GOT3 (cell line): ENCODE measurements at regions not wholly inside any gene's neighbourhood (a gene's known extent, or its start where the extent isn't known, plus 50 kb on each side); places are given as distances from the start of the nearest gene placed in this dataset.
"Not testable (repeated sequence)": the region's sequence is repeated elsewhere in the genome, so short reads cannot be mapped to it uniquely, and the experiment has no call there.

ENCODE experiments used
- DNase-seq: peaks from one replicate; lab custom pipeline; 2025; ENCODE audit warnings: mixed read lengths; lab: John Stamatoyannopoulos, UW

GRCh38 chr2:136284226-136285119, 166.5 kb upstream of the CXCR4 start:
- DNase-seq: no peak

DNA sequence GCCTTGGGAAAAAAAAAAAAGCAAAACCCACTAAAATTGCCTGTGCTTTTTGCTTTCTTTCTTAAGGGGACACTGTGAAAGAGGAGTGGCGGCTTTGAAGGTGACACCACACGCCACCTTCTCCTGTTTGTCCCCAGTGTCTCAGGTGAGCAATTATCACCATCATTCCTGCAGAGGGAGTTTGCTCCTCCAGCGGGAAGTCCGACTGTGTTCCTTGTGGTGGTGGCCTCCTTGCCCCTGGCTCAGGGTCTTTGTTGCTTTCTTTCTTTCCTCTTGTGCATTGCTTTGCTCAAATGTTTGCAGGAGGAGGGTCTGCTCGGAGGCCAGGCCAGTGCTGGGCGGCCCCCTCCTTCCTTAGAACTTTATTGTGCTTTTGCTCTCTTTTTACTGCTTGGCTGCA, 164.3 kb upstream of the CXCR4 start:
- no peak for DNase-seq

GRCh38 chr2:136281281-136282114, 163.5 kb upstream of the CXCR4 start:
- no peak for DNase-seq

- DNase-seq: not testable (repeated sequence)
Observed at GRCh38 chr2:136266346-136266745, 148.4 kb upstream of the CXCR4 start.

DNA sequence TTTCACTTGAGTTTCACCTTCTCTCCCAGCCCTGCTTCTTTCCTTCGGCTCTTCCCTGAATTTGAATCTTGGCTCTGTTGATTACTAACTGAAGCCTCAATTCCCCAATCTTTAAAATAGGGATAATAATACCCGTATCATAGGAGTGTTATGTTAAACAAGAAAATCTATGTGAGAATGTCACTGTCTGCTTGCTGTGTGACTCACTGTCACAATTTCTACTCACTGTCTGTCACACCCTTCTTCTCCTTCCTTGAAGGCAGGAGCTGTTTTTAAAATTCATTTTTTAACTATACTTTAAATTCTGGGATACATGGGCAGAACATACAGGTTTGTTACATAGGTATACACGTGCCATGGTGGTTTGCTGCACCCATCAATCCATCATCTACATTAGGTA, 141.6 kb upstream of the CXCR4 start:
- DNase-seq: no peak

DNA sequence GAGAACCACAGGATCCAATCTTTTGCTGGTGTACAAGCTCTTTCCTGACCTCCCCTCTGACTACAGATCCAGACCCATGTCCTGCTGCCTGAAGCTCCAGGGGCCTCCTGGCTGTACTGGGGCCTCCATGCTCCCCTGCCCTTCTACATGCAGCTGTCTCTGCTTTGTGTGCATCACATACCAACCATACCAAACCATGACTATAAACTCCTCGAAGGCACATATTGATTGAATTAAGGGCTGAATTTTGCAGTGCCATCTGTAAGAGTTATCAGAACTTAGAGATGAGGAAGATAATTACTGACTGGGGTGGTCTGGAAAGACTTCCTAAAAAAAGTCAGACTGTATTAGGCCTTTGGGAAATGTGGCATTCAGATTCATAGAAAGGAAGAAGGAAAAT, 139.9 kb upstream of the CXCR4 start:
- DNase-seq: no peak

- no peak for DNase-seq
Observed at GRCh38 chr2:136255648-136256461, 137.9 kb upstream of the CXCR4 start.

DNA sequence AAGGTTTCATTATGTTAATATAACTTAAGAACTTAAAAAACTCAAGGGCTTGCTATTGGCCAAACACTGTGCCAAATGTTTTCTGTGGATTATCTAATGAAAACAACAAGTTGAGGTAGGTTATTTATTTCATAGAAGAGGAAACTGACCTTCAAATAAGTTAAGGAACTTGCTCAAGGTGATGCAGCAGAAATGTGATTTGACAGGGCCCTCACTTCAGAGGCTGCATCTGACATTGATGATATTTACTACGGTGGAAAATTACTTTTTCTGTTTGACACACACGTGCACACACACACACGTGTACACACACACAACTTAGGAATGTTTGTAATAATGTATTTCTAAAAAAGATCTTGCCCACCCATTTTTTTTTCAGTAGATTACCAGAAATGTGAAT, 137.2 kb upstream of the CXCR4 start:
- no peak for DNase-seq

GRCh38 chr2:136254681-136255080, 136.7 kb upstream of the CXCR4 start:
- DNase-seq: no peak

DNA sequence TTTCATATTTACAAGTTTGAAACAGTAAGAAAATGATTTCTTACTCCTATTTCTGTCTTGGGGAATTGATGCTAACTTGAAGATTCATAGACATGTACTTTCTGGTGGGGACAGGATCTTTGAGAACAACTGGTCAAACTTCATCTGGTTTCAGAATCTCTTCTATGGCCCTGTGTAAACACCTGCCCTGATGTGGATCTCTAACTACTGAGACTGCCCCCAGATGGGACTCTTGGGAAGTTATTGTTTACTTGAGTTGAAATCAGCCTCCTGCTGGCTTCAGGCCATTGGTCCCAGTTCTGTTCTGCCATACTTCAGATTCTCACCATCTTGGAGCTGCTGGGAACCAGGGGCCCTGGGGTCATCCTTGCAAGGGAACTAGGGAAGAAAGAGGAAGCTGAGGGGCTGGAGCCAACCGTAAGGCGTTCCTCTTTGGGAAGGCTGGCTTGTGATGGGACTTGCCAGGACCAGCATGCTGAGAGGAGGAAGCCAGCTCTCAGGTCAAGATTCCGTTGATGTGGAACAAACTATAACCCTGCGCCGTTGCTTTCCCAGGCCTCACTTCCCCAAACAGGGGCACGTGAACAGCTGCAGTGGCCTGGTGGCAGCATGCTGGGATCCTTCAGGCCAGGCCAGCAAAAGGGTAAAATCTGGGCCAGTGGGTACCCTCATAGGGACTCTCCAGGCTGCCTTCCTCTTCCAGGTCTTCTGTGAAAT, 135.5 kb upstream of the CXCR4 start:
- DNase-seq: no peak

GRCh38 chr2:136251885-136252585, 134.1 kb upstream of the CXCR4 start:
- DNase-seq: no peak

DNA sequence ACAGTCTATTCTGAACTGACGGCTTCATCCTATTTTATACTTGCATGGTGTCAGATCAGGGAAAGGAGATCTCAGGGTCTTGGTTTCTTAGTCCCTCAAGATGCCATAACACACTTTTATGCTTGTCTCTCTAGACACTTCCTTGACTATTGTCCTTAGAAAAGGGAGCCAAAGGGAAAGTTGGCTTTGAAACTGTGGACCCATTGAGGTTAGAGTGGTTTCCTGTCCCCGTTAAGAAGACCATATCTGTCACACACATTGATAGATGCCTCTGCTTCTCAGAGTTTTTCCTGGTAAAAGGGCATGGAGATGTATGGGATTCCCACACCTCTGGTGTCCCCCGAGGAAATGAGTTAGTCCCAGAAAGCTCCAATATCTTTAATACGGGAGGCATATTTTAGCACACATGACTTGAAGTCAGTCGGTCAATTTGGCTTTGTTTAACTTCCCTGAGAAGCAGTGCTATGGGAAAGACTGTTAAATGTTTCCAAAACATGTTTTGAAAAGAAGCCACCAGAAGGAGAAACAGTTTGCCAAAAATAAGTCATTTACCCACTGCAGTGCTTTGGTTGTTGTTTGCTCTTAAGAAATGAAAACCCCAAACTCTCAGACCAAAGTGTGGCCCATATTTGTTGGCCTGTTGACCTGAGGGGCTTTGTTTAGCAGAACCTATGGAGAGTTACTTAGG, 133.4 kb upstream of the CXCR4 start:
- no peak for DNase-seq

GRCh38 chr2:136250131-136250530, 132.2 kb upstream of the CXCR4 start:
- DNase-seq: no peak

- DNase-seq: no peak
Observed at GRCh38 chr2:136248907-136249306, 131.0 kb upstream of the CXCR4 start.

- no peak for DNase-seq
Observed at GRCh38 chr2:136248242-136248641, 130.3 kb upstream of the CXCR4 start.

DNA sequence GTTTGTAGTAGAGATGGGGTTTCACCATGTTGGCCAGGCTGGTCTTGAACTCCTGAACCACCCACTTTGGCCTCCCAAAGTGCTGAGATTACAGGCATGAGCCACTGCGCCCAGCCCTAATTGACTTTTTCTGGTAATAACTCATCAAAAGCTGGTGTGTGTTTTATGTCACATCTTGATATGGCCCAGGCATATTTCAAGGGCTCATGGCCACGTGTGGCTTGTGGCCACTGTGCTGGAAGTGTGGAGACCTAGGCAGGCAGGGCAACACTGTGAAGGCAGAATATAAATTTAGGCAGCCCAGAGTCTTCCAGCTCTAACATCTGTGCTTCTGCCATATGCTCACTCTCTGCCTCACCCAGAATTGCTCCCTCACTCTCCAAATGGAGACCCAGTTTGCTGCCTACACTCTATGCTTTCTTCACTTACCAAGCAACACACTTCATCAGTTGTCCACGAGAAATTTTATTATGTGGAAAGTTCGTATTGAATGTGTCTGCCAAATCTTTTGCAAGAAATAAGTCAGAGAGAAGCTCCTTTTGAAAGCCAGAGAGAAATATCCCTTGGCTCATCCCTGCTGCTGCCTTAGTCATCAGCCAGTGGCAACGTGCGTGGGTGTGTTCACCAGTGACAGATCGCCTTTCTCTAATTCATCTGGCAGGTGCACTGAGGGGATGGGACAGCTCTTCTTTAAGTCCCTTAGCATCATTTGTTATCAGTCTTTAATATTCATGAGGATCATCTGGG, 129.4 kb upstream of the CXCR4 start:
- DNase-seq: no peak

- DNase-seq: no peak
Observed at GRCh38 chr2:136246086-136246669, 128.2 kb upstream of the CXCR4 start.

DNA sequence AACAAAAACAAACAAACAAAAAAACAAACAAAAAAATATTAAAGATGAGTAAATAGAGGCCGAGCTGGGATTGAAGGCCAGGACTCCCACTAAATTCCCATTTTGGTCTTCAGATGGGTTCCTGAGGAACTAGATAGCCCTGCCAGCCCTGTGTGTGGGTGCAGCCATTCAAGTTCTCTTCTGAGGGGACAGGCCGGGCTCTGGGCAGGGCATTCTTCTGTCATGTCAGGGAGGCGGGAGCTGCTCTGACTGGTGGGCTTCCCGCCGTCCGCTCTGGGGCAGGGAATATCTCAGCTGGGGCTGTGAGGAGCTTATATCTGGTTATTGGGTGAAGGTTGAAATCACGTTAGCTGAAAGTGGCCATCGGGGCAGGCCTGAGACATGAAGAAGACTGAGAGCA, 127.3 kb upstream of the CXCR4 start:
- no peak for DNase-seq

GRCh38 chr2:136244536-136244885, 126.6 kb upstream of the CXCR4 start:
- DNase-seq: no peak
